ENCODE measurements at regions not wholly inside any gene's neighbourhood (a gene's known extent, or its start where the extent isn't known, plus 50 kb on each side); places are given as distances from the start of the nearest gene placed in this dataset.

- no peaks in the 10 kb centered on the region for H3K4me1 Mint-ChIP-seq (ENCODE audit: low read depth in 2 of 2)
- H3K27me3 Mint-ChIP-seq, result no peaks in the 10 kb centered on the region
- no peaks in the 10 kb centered on the region for H3K36me3 Mint-ChIP-seq (ENCODE audit: insufficient read depth)
- H3K4me3 Mint-ChIP-seq, result no peak overlapping the region
- H3K9me3 Mint-ChIP-seq, result peaks cover 0 to 2% of the 10 kb centered on the region in 2 donors
- H3K27ac Mint-ChIP-seq, result no peak overlapping the region
- DNase-seq, result no peak
- ATAC-seq (replicated peaks), result no peak
These were observed 2010.2 kb upstream of the IGFBP7 start for GRCh38 chr4:59120287-59120814.

GRCh38 chr4:59122626-59123025, 2012.4 kb upstream of the IGFBP7 start:
- no peaks in the 10 kb centered on the region for H3K27me3 Mint-ChIP-seq
- DNase-seq (no peak), ATAC-seq (replicated peaks) (no peak)
- peaks cover 5 to 16% of the 10 kb centered on the region in 2 donors for H3K9me3 Mint-ChIP-seq
- H3K4me3 Mint-ChIP-seq, result no peak overlapping the region
- H3K36me3 Mint-ChIP-seq (ENCODE audit: insufficient read depth), result no peaks in the 10 kb centered on the region
- H3K27ac Mint-ChIP-seq, result no peak overlapping the region
- H3K4me1 Mint-ChIP-seq (ENCODE audit: low read depth in 2 of 2), result no peaks in the 10 kb centered on the region

- ATAC-seq (replicated peaks), result no peak
- peaks cover 7 to 17% of the 10 kb centered on the region in 2 donors for H3K9me3 Mint-ChIP-seq
- DNase-seq, result no peak
- no peak overlapping the region for H3K4me3 Mint-ChIP-seq
- H3K27me3 Mint-ChIP-seq, result no peaks in the 10 kb centered on the region
- no peak overlapping the region for H3K27ac Mint-ChIP-seq
- no peaks in the 10 kb centered on the region for H3K36me3 Mint-ChIP-seq (ENCODE audit: insufficient read depth)
- no peaks in the 10 kb centered on the region for H3K4me1 Mint-ChIP-seq (ENCODE audit: low read depth in 2 of 2)
These were observed 2016.0 kb upstream of the IGFBP7 start for GRCh38 chr4:59126159-59126558.

GRCh38 chr4:59127006-59127405, 2016.8 kb upstream of the IGFBP7 start:
- DNase-seq (no peak), ATAC-seq (replicated peaks) (no peak)
- no peak overlapping the region for H3K27ac Mint-ChIP-seq
- no peak overlapping the region for H3K4me3 Mint-ChIP-seq
- no peaks in the 10 kb centered on the region for H3K36me3 Mint-ChIP-seq (ENCODE audit: insufficient read depth)
- H3K4me1 Mint-ChIP-seq (ENCODE audit: low read depth in 2 of 2), result no peaks in the 10 kb centered on the region
- peaks cover 10 to 17% of the 10 kb centered on the region in 2 donors for H3K9me3 Mint-ChIP-seq
- no peaks in the 10 kb centered on the region for H3K27me3 Mint-ChIP-seq

- no peak for ATAC-seq (replicated peaks)
- Mint-ChIP-seq H3K27ac (no peak overlapping the region), H3K4me3 (no peak overlapping the region), H3K36me3 (ENCODE audit: insufficient read depth) (no peaks in the 10 kb centered on the region), H3K27me3 (no peaks in the 10 kb centered on the region), H3K9me3 (peaks cover 10 to 17% of the 10 kb centered on the region in 2 donors), H3K4me1 (ENCODE audit: low read depth in 2 of 2) (no peaks in the 10 kb centered on the region)
- no peak for DNase-seq
These were observed 2017.6 kb upstream of the IGFBP7 start for GRCh38 chr4:59127743-59128142.

- Mint-ChIP-seq H3K9me3 (peaks cover 0 to 13% of the 10 kb centered on the region in 2 donors), H3K27me3 (no peaks in the 10 kb centered on the region), H3K4me1 (ENCODE audit: low read depth in 2 of 2) (no peaks in the 10 kb centered on the region), H3K27ac (no peak overlapping the region), H3K4me3 (no peak overlapping the region), H3K36me3 (ENCODE audit: insufficient read depth) (peaks cover 4% of the 10 kb centered on the region)
- ATAC-seq (replicated peaks) (no peak), DNase-seq (no peak)
These were observed 2025.2 kb upstream of the IGFBP7 start for GRCh38 chr4:59135248-59135985.

GRCh38 chr4:59161249-59161648, 2038.9 kb upstream of the ADGRL3 start:
- no peak overlapping the region for H3K27ac Mint-ChIP-seq
- H3K9me3 Mint-ChIP-seq, result peaks cover 0 to 10% of the 10 kb centered on the region in 2 donors
- H3K36me3 Mint-ChIP-seq (ENCODE audit: insufficient read depth), result no peaks in the 10 kb centered on the region
- DNase-seq (no peak), ATAC-seq (replicated peaks) (no peak)
- H3K27me3 Mint-ChIP-seq, result no peaks in the 10 kb centered on the region
- H3K4me1 Mint-ChIP-seq (ENCODE audit: low read depth in 2 of 2), result no peaks in the 10 kb centered on the region
- no peak overlapping the region for H3K4me3 Mint-ChIP-seq

GRCh38 chr4:59175617-59176016, 2024.5 kb upstream of the ADGRL3 start:
- Mint-ChIP-seq H3K36me3 (ENCODE audit: insufficient read depth) (no peaks in the 10 kb centered on the region), H3K9me3 (peaks cover 4 to 8% of the 10 kb centered on the region in 2 donors), H3K27ac (no peak overlapping the region), H3K27me3 (no peaks in the 10 kb centered on the region), H3K4me3 (no peak overlapping the region), H3K4me1 (ENCODE audit: low read depth in 2 of 2) (no peaks in the 10 kb centered on the region)
- no peak for DNase-seq
- ATAC-seq (replicated peaks), result no peak

- no peak overlapping the region for H3K4me3 Mint-ChIP-seq
- no peaks in the 10 kb centered on the region for H3K4me1 Mint-ChIP-seq (ENCODE audit: low read depth in 2 of 2)
- H3K9me3 Mint-ChIP-seq, result peaks cover 0 to 1% of the 10 kb centered on the region in 2 donors
- no peaks in the 10 kb centered on the region for H3K36me3 Mint-ChIP-seq (ENCODE audit: insufficient read depth)
- no peaks in the 10 kb centered on the region for H3K27me3 Mint-ChIP-seq
- DNase-seq (no peak), ATAC-seq (replicated peaks) (no peak)
- no peak overlapping the region for H3K27ac Mint-ChIP-seq
These were observed 2020.8 kb upstream of the ADGRL3 start for GRCh38 chr4:59179372-59179771.

GRCh38 chr4:59180161-59180560, 2020.0 kb upstream of the ADGRL3 start:
- Mint-ChIP-seq H3K9me3 (peaks cover 3 to 6% of the 10 kb centered on the region in 2 donors), H3K4me1 (ENCODE audit: low read depth in 2 of 2) (no peaks in the 10 kb centered on the region), H3K4me3 (no peak overlapping the region), H3K36me3 (ENCODE audit: insufficient read depth) (no peaks in the 10 kb centered on the region), H3K27me3 (no peaks in the 10 kb centered on the region), H3K27ac (no peak overlapping the region)
- no peak for DNase-seq
- no peak for ATAC-seq (replicated peaks)

GRCh38 chr4:59180969-59181368, 2019.2 kb upstream of the ADGRL3 start:
- no peaks in the 10 kb centered on the region for H3K4me1 Mint-ChIP-seq (ENCODE audit: low read depth in 2 of 2)
- ATAC-seq (replicated peaks) (no peak), DNase-seq (no peak)
- peaks cover 3 to 6% of the 10 kb centered on the region in 2 donors for H3K9me3 Mint-ChIP-seq
- H3K27ac Mint-ChIP-seq, result no peak overlapping the region
- no peaks in the 10 kb centered on the region for H3K27me3 Mint-ChIP-seq
- H3K4me3 Mint-ChIP-seq, result no peak overlapping the region
- H3K36me3 Mint-ChIP-seq (ENCODE audit: insufficient read depth), result no peaks in the 10 kb centered on the region

- Mint-ChIP-seq H3K9me3 (peaks cover 11 to 31% of the 10 kb centered on the region in 2 donors), H3K36me3 (ENCODE audit: insufficient read depth) (no peaks in the 10 kb centered on the region), H3K4me3 (no peak overlapping the region), H3K27ac (no peak overlapping the region), H3K4me1 (ENCODE audit: low read depth in 2 of 2) (no peaks in the 10 kb centered on the region), H3K27me3 (no peaks in the 10 kb centered on the region)
- no peak for ATAC-seq (replicated peaks)
- no peak for DNase-seq
These were observed 2004.3 kb upstream of the ADGRL3 start for GRCh38 chr4:59195839-59196238.

- H3K9me3 Mint-ChIP-seq, result peaks cover 11 to 25% of the 10 kb centered on the region in 2 donors
- DNase-seq, result no peak
- no peak for ATAC-seq (replicated peaks)
- H3K36me3 Mint-ChIP-seq (ENCODE audit: insufficient read depth), result no peaks in the 10 kb centered on the region
- H3K4me3 Mint-ChIP-seq, result no peak overlapping the region
- H3K27me3 Mint-ChIP-seq, result no peaks in the 10 kb centered on the region
- no peak overlapping the region for H3K27ac Mint-ChIP-seq
- no peaks in the 10 kb centered on the region for H3K4me1 Mint-ChIP-seq (ENCODE audit: low read depth in 2 of 2)
These were observed 1999.1 kb upstream of the ADGRL3 start for GRCh38 chr4:59200992-59201391.

GRCh38 chr4:59217910-59218631, 1982.1 kb upstream of the ADGRL3 start:
- no peak overlapping the region for H3K27ac Mint-ChIP-seq
- H3K9me3 Mint-ChIP-seq, result peaks cover 0 to 4% of the 10 kb centered on the region in 2 donors
- no peaks in the 10 kb centered on the region for H3K4me1 Mint-ChIP-seq (ENCODE audit: low read depth in 2 of 2)
- ATAC-seq (replicated peaks) (no peak), DNase-seq (no peak)
- no peak overlapping the region for H3K4me3 Mint-ChIP-seq
- no peaks in the 10 kb centered on the region for H3K27me3 Mint-ChIP-seq
- no peaks in the 10 kb centered on the region for H3K36me3 Mint-ChIP-seq (ENCODE audit: insufficient read depth)
